ENCODE measurements at regions not wholly inside any gene's neighbourhood (a gene's known extent, or its start where the extent isn't known, plus 50 kb on each side); places are given as distances from the start of the nearest gene placed in this dataset.

- DNase-seq = no peak
Observed at GRCh38 chr2:16288371-16289112, 348.2 kb downstream of the MYCN start.

- no peak for DNase-seq
Observed at GRCh38 chr2:16287831-16288230, 347.5 kb downstream of the MYCN start.

- no peak for DNase-seq
Observed at GRCh38 chr2:16287281-16287680, 346.9 kb downstream of the MYCN start.

- no peak for DNase-seq
Observed at GRCh38 chr2:16285813-16286510, 345.6 kb downstream of the MYCN start.

GRCh38 chr2:16284941-16285625, 344.7 kb downstream of the MYCN start:
- no peak for DNase-seq

GRCh38 chr2:16283071-16283850, 342.9 kb downstream of the MYCN start:
- DNase-seq = no peak

GRCh38 chr2:16282511-16282910, 342.2 kb downstream of the MYCN start:
- no peak for DNase-seq

GRCh38 chr2:16281451-16282335, 341.3 kb downstream of the MYCN start:
- DNase-seq = peak in 1 of 2 experiments; percentile 3

- no peak for DNase-seq
Observed at GRCh38 chr2:16280081-16280480, 339.7 kb downstream of the MYCN start.

- DNase-seq = no peak
Observed at GRCh38 chr2:16279641-16280040, 339.3 kb downstream of the MYCN start.

GRCh38 chr2:16279201-16279570, 338.8 kb downstream of the MYCN start:
- DNase-seq = no peak

- DNase-seq = no peak
Observed at GRCh38 chr2:16278421-16279200, 338.3 kb downstream of the MYCN start.

GRCh38 chr2:16277117-16277516, 336.8 kb downstream of the MYCN start:
- no peak for DNase-seq

- no peak for DNase-seq
Observed at GRCh38 chr2:16275661-16276060, 335.3 kb downstream of the MYCN start.

GRCh38 chr2:16275131-16275530, 334.8 kb downstream of the MYCN start:
- no peak for DNase-seq

GRCh38 chr2:16273111-16273510, 332.8 kb downstream of the MYCN start:
- DNase-seq = no peak

- no peak for DNase-seq
Observed at GRCh38 chr2:16272038-16272788, 331.9 kb downstream of the MYCN start.

GRCh38 chr2:16271231-16271896, 331.0 kb downstream of the MYCN start:
- no peak for DNase-seq

GRCh38 chr2:16270441-16270840, 330.1 kb downstream of the MYCN start:
- DNase-seq = no peak

Measured in cerebellar nuclear complex (tissue), 1 donor.